PC-9 (cell line): ENCODE measurements at regions not wholly inside any gene's neighbourhood (a gene's known extent, or its start where the extent isn't known, plus 50 kb on each side); places are given as distances from the start of the nearest gene placed in this dataset.

Source experiments
- BruUV-seq: library from RNA; stranded (reverse); fragments of 400-500 nt; replicated peaks from 2 replicates; lab custom pipeline; 2021; lab: Mats Ljungman, UMichigan
- CTCF ChIA-PET: fragments of 300-600 bp; sonication (Branson Sonifier 250); formaldehyde crosslinking; loops from one replicate; lab custom pipeline; 2022; ENCODE audit warnings: antibody characterized with exemption; lab: Charles Lee
- POLR2A ChIA-PET: fragments of 300-600 bp; sonication (Branson Sonifier 250); formaldehyde crosslinking; loops from one replicate; lab custom pipeline; 2022; ENCODE audit warnings: antibody characterized with exemption; ENCODE audit not compliant: unreplicated experiment; lab: Charles Lee
- DNase-seq, 2 experiments: peaks; one replicate each; pipeline versions ENCODE4 v3.0.0 to v3.0.0-alpha.2; 2015 to 2022; ENCODE audit warnings: mixed read lengths in 1 of 2
- H2AFZ ChIP-seq: fragments of 200-600 bp; sonication (generic); 2 replicates; pipeline ENCODE4 v1.8.1; 2017; ENCODE audit warnings: antibody characterized with exemption
- H3F3A ChIP-seq: fragments of 200-600 bp; sonication (generic); 2 replicates; pipeline ENCODE4 v1.8.1; 2017; ENCODE audit warnings: antibody characterized with exemption, mild to moderate bottlenecking, low read depth; ENCODE audit not compliant: insufficient read depth
- H3K27ac ChIP-seq: fragments of 200-600 bp; sonication (generic); 2 replicates; pipeline ENCODE4 v1.6.1; 2016; ENCODE audit warnings: mixed run types
- H3K27me3 ChIP-seq: fragments of 200-600 bp; sonication (generic); 2 replicates; pipeline ENCODE4 v1.6.1; 2016; ENCODE audit warnings: low read depth, mixed run types; ENCODE audit not compliant: insufficient read depth
- H3K36me3 ChIP-seq: fragments of 200-600 bp; sonication (generic); 2 replicates; pipeline ENCODE4 v1.6.1; 2016; ENCODE audit warnings: low read depth, mixed run types
- H3K4me1 ChIP-seq: fragments of 200-600 bp; sonication (generic); replicated peaks from 2 replicates; pipeline ENCODE4 v1.6.1; 2016; ENCODE audit warnings: mixed run types; ENCODE audit not compliant: insufficient read depth
- H3K4me2 ChIP-seq: fragments of 200-600 bp; sonication (generic); 2 replicates; pipeline ENCODE4 v1.6.1; 2017; ENCODE audit warnings: mixed run types
- H3K4me3 ChIP-seq: fragments of 200-600 bp; sonication (generic); 2 replicates; pipeline ENCODE4 v1.6.1; 2016; ENCODE audit warnings: mixed run types
- H3K79me2 ChIP-seq: fragments of 200-600 bp; sonication (generic); 2 replicates; pipeline ENCODE4 v1.6.1; 2017; ENCODE audit warnings: low read depth, mixed run types
- H3K9me2 ChIP-seq: fragments of 200-600 bp; sonication (generic); 2 replicates; pipeline ENCODE4 v1.8.1; 2017; ENCODE audit warnings: mild to moderate bottlenecking; ENCODE audit not compliant: insufficient read depth
- H3K9me3 ChIP-seq: fragments of 200-600 bp; sonication (generic); 2 replicates; pipeline ENCODE4 v1.8.1; 2016; ENCODE audit warnings: low read depth; ENCODE audit not compliant: insufficient read depth
- H4K20me1 ChIP-seq: fragments of 200-600 bp; sonication (generic); 2 replicates; pipeline ENCODE4 v1.8.1; 2017; ENCODE audit not compliant: insufficient read depth
- CTCF ChIP-seq: fragments of 200-600 bp; sonication (generic); conservative IDR thresholded peaks from 2 replicates; pipeline ENCODE4 v1.6.1; 2017; ENCODE audit warnings: mixed run types, antibody characterized with exemption, mild to moderate bottlenecking, moderate library complexity
- EZH2 ChIP-seq: fragments of 200-600 bp; sonication (generic); IDR thresholded peaks from 2 replicates; pipeline ENCODE4 v1.8.0; 2017; ENCODE audit warnings: antibody characterized with exemption, low read depth
- intact Hi-C: fragments of 100-400 bp; cut with micrococcal nuclease; formaldehyde crosslinking; loops from one replicate; pipeline ENCODE4 v1.10.0; 2022; ENCODE audit not compliant: unreplicated experiment

- H3K4me3 ChIP-seq: no peak overlapping the region
- no peak for DNase-seq
Observed at GRCh38 chr2:199682001-199682400, 169.0 kb downstream of the FTCDNL1 start.

GRCh38 chr2:199680482-199680881 is 170.5 kb downstream of the FTCDNL1 start:
- Histone ChIP-seq H3K4me3 (no peak overlapping the region), H2AFZ (no peak overlapping the region), H3K4me1 (no peaks in the 10 kb centered on the region), H3K79me2 (no peaks in the 10 kb centered on the region), H3F3A (no peaks in the 10 kb centered on the region; the same call in 1 of the 2 replicates), H4K20me1 (no peaks in the 10 kb centered on the region), H3K36me3 (no peaks in the 10 kb centered on the region), H3K9me2 (no peaks in the 10 kb centered on the region), H3K9me3 (no peaks in the 10 kb centered on the region), H3K27ac (no peak overlapping the region), H3K27me3 (0 out of 2 replicates have a peak, but pooled peaks cover 3% of the 10 kb centered on the region), H3K4me2 (no peak overlapping the region)
- no TSS peak for BruUV-seq
- CTCF ChIA-PET: no interaction called here
- DNase-seq: no peak
- POLR2A ChIA-PET: no interaction called here
- no peak for TF ChIP-seq CTCF
- intact Hi-C loops: no loop called here

More at GRCh38 chr2:199682001-199682400, 169.0 kb downstream of the FTCDNL1 start:
- Histone ChIP-seq H3K9me2 (no peaks in the 10 kb centered on the region), H3F3A (no peaks in the 10 kb centered on the region; the same call in 1 of the 2 replicates), H2AFZ (no peak overlapping the region), H4K20me1 (no peaks in the 10 kb centered on the region), H3K4me2 (no peak overlapping the region), H3K79me2 (no peaks in the 10 kb centered on the region), H3K4me1 (no peaks in the 10 kb centered on the region), H3K27ac (no peak overlapping the region), H3K27me3 (0 out of 2 replicates have a peak, but pooled peaks cover 3% of the 10 kb centered on the region), H3K36me3 (no peaks in the 10 kb centered on the region), H3K9me3 (no peaks in the 10 kb centered on the region)
- TF ChIP-seq EZH2 (no peak), CTCF (no peak)
- ChIA-PET POLR2A (no interaction called here), CTCF (no interaction called here)
- BruUV-seq: no TSS peak
- intact Hi-C loops: no loop called here

- H3K27me3 ChIP-seq: 0 out of 2 replicates have a peak, but pooled peaks cover 3% of the 10 kb centered on the region
- H3K4me3 ChIP-seq: no peak overlapping the region
- CTCF ChIA-PET: no interaction called here
- DNase-seq: no peak
- no TSS peak for BruUV-seq
- no peaks in the 10 kb centered on the region for H3K9me3 ChIP-seq
- H3F3A ChIP-seq: no peaks in the 10 kb centered on the region; the same call in 1 of the 2 replicates
- H2AFZ ChIP-seq: no peak overlapping the region
- no peak for TF ChIP-seq CTCF
- no peak for TF ChIP-seq EZH2
- H3K36me3 ChIP-seq: no peaks in the 10 kb centered on the region
- H3K4me1 ChIP-seq: no peaks in the 10 kb centered on the region
- intact Hi-C loops: no loop called here
- H3K27ac ChIP-seq: no peak overlapping the region
- no peaks in the 10 kb centered on the region for H4K20me1 ChIP-seq
- POLR2A ChIA-PET: no interaction called here
- no peaks in the 10 kb centered on the region for H3K79me2 ChIP-seq
- no peak overlapping the region for H3K4me2 ChIP-seq
- H3K9me2 ChIP-seq: no peaks in the 10 kb centered on the region
Observed at GRCh38 chr2:199679883-199680282, 171.1 kb downstream of the FTCDNL1 start.
